IPS-18c (cell line): ENCODE measurements at regions not wholly inside any gene's neighbourhood (a gene's known extent, or its start where the extent isn't known, plus 50 kb on each side); places are given as distances from the start of the nearest gene placed in this dataset.

Experiments
- H3K4me3 ChIP-seq: 2 replicates; pipeline ENCODE4 v1.7.0; 2013; ENCODE audit warnings: low read depth, mild to moderate bottlenecking, low read length, moderate library complexity; ENCODE audit not compliant: insufficient read depth
- H3K9me3 ChIP-seq: one replicate; pipeline ENCODE4 v1.6.1; 2013; ENCODE audit warnings: mild to moderate bottlenecking, low read length, moderate library complexity; ENCODE audit not compliant: control insufficient read depth, insufficient read depth

DNA sequence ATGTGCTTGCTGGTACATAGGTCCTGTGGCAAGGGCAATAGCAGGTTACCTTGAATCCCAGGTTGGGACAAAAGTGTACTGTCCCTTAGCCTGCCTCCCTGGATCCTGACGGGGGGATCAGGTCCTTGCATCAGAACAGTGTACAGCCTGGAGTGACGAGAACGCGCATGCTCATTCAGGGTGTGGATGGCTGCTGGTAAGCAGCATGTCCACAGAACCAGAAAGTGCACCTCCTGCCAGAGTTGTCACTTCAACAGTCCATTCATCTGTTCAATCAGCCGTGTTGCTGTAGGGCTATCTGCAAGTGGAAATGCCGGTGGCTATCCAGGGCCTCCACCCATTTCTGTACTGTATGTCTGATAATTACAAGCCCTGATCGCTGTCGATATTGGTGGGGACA lies 236.3 kb upstream of the SOX4 start:
- peaks cover 2% of the 10 kb centered on the region for H3K9me3 ChIP-seq
- H3K4me3 ChIP-seq, result no peak overlapping the region

DNA sequence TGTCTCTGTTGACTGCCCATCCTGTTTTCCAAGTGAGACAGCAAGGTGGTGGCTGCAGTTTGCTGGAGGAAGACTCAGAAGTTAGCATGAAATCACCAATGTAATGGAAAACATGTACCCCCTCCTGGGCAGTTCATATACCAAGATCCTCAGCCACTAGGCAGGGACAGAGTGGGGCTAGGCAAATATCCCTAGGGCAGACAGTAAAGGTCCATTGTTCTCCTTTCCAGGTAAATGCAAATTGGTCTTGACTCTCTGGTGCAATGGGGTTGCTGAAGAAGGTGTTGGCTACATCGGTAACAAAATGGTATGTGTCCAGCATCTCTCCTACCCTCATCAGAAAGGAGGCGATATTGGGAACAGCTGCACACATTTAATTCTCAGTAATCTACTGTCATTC lies 233.6 kb upstream of the SOX4 start:
- peak overlapping the region; percentile 15; the same call in 1 of the 2 replicates for H3K4me3 ChIP-seq
- H3K9me3 ChIP-seq, result peaks cover 2% of the 10 kb centered on the region

DNA sequence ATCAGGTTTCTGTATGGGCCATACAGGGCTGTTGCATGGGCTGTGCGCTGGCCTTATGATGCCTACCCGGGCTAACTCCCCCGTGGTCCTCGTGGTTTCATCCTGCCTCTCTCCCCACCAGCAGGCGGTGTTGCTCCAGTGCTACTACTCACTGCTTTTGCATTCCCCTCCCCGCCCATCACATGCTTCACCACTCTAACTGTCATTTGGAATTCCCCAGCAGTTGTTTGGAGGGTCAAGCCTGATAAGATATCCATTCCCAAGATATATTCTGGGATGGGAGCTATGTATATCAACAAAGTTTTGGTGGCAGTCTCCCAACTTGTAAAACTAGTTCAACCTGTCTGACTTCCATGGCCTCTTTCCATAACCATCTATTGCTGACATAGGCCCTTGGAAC lies 233.2 kb upstream of the SOX4 start:
- peaks cover 2% of the 10 kb centered on the region for H3K9me3 ChIP-seq
- H3K4me3 ChIP-seq, result peak overlapping the region; percentile 15; the same call in 1 of the 2 replicates

DNA sequence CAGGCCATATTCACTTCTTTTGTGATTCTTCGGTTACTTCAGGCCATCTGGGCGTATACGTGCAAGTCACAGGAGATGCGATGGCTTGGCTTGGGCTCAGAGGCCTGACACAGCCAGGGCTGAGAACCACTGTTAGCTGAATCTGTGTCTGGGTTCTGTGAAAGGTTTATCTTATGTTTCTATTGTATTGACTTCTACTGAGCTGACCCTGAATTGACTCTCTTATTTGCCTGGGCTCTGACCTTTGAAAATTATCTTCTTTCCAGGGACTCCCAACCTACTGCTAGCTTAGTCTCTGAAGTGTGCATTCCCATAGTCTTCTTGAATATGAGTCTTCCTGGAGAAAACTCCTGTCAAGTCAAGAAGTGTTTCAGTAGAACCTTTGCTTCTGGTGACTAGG lies 226.4 kb upstream of the SOX4 start:
- Histone ChIP-seq H3K4me3 (no peak overlapping the region), H3K9me3 (no peaks in the 10 kb centered on the region)

DNA sequence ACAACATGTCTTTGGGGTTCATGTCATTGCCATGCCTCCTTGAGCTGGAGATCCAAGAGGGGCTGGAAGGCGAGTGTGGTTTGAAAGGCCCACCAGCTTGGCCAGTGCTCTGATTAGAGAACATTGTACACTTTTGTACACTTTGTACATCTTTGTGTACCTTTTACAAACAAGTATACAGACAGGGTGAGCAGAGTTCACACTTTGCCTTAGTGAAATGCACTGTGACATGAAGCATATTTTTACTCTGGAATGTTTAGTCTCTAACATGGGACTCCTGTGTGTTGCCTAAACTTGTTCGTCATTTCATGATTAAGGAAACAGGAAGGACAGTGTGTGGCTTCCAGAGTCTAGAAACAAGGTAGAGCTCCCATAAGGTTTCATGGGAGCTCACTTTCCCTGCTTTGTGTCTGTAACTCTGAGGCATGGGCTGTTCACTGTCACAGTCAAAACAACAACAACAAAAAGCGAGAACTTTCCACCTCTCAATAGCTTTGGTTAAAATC lies 225.8 kb upstream of the SOX4 start:
- no peaks in the 10 kb centered on the region for H3K9me3 ChIP-seq

DNA sequence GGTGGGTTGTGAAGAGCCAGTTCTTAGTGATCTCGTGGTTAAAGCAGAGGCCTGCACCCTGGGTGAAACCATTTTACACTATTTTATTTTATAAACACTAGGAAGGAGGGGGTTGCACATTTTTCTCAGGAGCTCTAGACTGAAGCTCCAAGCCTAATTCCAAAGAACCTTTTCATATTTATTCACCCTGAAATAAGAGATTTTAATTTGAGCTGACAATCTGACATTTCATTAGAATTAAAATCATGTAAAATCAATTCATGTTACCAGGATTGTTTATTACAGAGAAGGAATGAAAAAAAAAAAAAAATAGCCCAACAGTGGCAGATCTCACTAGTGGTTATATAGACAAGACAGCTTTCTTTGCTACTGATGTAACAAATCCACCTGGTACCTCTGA lies 222.5 kb upstream of the SOX4 start:
- no peaks in the 10 kb centered on the region for H3K9me3 ChIP-seq
- H3K4me3 ChIP-seq, result no peak overlapping the region

More for the DNA sequence above, 225.8 kb upstream of the SOX4 start:
- H3K4me3 ChIP-seq, result no peak overlapping the region

DNA sequence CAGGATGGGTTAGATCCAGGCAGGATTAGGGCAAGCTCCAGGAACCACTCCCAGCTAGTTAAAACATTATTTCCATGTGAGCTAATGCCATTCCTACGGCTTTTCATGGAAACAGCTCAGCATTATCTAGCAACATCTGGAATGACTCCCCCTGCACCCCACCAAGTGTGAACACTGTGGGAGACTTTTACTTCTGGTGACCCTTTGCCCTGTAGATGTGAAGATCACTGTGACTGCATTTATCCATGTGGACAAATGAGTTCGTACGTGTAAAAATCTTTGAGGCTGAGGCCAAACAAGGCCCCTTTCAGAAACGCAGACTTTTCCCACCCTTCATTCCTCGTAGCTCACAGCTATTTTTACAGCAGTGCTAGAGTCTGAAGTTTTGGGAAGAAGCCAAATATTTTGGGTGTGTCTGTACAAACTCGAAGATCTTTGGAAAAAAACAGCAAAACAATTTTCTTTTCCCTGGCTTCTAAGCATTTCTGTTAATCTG lies 221.8 kb upstream of the SOX4 start:
- H3K4me3 ChIP-seq, result no peak overlapping the region
- no peaks in the 10 kb centered on the region for H3K9me3 ChIP-seq

DNA sequence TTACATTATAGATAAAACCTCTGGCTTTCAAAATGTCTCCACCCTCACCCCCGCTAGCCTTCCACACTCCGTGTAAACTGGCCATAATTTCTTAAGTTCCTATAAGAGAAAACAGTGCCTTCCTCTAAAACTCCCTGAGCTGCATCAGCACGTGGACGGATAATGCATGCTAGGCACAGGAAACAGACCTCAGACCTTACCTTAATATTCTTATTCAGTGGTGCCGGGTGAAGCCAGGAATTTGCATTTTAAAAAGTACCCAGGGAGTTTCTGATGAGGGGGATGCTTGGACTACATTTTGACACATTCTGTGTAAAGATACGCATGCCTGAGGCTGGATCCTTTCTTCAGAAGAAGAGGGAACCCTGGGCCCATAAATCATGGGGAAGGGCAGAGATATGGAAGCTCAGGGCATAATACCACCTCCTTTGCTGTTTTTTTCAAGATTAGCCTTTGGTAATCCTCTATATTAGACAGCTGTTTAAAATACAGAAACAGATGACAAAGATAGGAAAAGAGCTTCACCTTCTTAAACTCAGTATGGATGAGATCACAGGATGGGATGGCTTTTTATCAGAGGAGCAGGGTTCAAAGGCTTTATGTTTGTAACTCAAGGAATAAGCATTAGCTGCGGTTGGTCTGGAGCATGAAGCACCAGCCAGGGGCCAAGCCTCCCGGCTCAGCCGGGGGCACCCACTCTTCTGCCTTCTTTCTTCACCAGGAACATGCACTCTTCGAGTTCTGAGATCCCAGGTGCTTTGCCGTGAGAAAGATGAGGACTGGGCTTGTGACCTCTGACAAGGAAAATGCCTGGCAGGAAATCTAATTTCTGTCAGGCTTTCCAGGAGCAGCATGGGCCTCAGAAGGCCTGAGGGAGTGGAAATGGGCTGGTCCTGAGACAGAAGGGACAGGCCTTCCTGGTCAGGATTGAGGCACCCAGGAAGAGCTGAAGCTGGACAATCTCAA lies 218.1 kb upstream of the SOX4 start:
- Histone ChIP-seq H3K9me3 (no peaks in the 10 kb centered on the region), H3K4me3 (no peak overlapping the region)

DNA sequence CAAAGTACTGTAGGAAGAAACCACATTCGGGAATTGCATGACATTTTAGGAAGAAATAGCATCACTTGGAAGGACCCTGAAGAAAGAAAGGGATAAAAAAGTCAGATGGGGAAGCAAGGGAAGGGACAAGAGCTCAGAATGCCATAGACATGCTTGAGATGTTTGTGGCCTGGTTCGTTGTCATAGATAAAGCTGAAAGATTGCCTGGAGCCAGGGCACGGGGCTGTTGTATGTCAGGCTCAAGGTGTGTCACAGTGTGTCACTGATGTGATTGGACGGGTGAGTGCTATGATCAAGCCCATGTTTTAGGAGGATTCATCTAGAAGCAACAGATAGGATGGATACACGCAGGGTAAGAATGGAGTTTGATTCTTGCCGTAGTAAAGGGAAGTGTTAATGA lies 216.2 kb upstream of the SOX4 start:
- Histone ChIP-seq H3K9me3 (no peaks in the 10 kb centered on the region), H3K4me3 (no peak overlapping the region)

DNA sequence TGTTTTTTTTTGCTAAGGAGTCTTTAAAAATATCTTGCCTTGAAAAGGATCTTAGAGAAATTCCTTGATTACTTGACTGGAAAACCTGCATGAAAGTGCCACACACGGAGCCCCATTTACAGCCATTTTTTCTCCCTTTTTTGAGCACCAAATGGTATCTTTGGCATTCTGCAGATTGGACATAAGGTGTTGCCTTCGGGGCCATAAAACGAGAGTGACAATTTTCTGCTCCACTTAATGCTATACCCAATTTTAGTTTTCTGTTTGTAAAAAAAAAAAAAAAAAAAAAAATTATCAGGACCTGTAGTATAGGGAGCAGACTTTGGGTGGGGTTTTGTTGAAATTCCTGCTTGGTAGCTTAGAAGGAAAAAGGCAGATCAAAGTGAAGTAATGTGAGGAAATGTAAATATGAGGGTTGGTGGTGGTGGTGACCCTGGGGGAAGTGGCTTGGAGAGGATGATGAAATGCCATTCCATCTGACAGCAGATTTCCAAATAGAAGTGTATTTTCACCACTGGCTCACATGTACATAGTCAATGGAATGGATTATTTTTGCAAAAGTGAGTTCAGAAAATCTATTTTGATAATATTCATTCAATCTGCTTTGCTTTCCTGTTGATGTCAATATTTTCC lies 212.1 kb upstream of the SOX4 start:
- Histone ChIP-seq H3K9me3 (no peaks in the 10 kb centered on the region), H3K4me3 (no peak overlapping the region)

DNA sequence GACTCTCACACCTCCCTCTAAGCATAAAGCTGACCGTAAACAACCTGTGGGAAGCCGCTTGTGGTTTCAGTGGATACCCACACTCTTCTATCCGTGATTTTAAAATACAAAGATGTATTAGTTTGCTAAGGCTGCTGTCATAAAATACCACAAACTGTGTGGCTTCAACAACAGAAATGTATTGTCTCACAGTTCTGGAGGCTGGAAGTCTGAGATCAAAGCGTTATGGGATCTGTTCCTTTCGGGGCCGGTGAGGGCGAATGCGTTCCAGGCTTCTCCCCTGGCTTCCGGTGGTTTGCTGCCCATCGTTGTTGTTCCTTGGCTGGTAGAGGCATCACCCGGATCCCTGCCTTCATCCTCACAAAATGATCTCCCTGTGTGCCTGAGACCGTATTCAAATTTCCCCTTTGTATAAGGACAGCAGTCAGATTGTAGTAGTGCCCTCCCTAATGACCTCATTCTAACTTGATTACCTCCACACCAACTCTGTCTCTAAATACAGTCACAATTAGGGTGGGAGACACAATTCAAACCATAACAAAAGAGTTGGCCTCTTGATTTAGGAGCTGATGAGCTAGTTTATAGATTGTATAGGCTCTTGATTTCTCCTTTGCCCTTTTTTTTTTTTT lies 210.6 kb upstream of the SOX4 start:
- H3K4me3 ChIP-seq, result no peak overlapping the region
- H3K9me3 ChIP-seq, result no peaks in the 10 kb centered on the region

DNA sequence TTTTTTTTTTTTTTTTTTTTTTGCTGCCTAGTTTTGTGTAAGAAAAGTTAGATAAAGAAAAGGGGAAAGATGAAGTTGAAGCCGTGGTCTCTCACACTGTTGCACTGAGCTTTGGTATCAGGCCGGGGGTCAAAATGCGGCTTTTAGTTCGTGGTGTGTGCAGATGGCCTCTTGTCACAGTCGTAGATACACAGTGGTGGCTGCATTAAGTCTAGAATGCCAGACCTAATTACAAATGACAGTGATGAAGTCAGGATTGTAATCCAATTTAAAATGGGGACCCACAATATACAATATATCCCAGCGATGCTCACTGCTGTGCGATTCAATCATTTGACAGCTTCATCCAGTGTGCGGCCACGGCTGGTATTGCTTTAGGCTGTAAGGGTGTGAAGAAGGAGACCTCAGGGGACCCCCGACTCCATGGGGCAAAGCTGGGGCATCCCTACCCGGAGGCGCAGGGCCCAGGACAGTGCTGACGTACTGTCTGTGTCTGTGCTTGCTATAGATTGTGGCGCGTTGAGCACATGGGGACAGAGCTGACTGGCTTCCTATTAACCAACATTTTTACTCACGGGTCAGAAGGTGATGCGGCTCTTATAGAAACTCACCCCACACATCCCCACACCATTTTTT lies 210.0 kb upstream of the SOX4 start:
- Histone ChIP-seq H3K9me3 (no peaks in the 10 kb centered on the region), H3K4me3 (no peak overlapping the region)

DNA sequence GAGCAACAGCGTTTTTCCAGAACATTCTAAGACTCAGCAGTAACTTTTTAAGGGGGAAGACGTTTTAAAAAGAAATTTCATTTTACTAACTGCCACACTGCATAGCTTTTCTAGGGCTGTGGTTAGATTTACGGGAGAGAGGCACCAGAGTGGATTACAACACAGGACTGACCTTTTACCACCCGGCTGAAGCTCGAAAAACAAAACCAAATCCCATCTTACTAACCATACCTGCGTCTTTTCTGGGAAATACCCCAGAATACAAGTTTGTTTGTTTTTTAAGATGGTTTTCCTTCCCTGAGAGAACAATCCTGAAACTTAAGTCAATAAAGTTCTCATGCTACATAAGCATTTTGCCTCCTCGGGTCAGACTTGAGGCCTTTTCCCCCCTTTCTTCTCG lies 209.3 kb upstream of the SOX4 start:
- Histone ChIP-seq H3K9me3 (no peaks in the 10 kb centered on the region), H3K4me3 (no peak overlapping the region)

DNA sequence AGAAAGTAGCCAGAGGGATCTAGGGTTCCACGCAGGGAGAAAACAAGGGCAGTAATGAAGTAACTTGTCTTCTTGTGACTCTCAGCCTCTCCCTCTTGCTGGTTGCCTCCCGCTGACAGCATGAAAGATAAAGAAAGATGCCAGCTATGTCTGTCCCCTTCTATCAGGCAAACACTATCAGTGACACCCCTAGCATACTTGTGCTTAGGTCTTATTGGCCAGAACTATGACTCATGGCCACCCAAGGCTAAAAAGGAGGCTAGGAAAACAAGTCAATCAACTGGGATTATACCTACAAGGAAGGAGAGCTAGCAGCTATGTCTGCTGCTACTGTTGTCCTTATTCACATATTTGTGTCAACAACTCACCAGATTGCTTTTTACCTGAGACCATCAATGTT lies 206.8 kb upstream of the SOX4 start:
- H3K4me3 ChIP-seq, result no peak overlapping the region
- no peaks in the 10 kb centered on the region for H3K9me3 ChIP-seq

DNA sequence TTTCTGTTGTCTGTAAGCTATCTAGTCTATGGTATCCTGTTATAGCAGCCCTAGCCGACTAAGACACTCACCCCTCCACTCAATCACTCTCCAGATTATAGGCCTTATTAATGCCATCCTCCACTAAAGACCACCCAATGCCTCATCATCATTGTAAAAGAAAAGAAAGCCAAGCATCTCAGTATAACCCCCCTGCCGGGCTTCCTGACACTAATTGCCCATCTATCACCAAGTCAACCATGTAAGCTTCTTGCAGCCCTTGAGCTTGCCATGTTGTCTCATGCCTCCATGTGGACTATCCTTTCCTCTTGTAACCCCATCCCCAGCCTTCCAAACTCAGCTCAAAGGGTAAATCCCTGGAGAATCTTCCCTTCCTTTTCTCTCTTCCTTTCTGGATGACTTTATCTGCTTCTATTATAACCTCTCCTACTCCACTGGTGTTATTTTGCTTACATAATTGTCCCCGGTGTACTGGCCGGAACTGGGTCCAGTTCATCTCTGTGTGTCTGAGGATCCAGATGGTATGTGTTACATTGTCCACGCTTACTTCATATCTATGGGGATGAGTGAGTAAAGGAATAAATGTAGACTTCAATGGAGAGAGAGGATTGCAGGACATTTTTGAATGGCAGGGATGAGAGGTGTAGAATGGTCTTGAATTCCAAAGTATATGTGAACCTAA lies 202.9 kb upstream of the SOX4 start:
- Histone ChIP-seq H3K9me3 (no peaks in the 10 kb centered on the region), H3K4me3 (no peak overlapping the region)

DNA sequence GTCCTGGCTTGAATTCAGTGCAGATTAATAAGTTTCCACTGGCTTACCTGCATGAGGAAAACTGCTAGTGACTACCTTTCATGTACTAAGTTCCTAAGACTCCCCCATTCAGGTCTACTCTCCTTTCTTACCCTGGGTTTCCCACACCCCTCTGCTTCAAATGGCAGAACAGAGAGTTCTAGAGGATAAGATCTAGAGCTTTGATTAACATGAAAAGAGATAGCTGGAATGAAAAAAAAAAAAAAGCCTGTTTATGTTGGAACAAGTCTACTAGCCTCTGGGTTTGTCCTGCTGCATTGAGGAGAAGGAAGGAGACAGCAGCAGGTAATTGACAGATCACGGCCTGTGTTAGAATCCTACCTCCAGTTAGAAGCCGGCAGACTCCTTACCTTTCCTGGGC lies 201.4 kb upstream of the SOX4 start:
- H3K4me3 ChIP-seq, result no peak overlapping the region
- H3K9me3 ChIP-seq, result no peaks in the 10 kb centered on the region
